ENCODE measurements at regions not wholly inside any gene's neighbourhood (a gene's known extent, or its start where the extent isn't known, plus 50 kb on each side); places are given as distances from the start of the nearest gene placed in this dataset.

DNA sequence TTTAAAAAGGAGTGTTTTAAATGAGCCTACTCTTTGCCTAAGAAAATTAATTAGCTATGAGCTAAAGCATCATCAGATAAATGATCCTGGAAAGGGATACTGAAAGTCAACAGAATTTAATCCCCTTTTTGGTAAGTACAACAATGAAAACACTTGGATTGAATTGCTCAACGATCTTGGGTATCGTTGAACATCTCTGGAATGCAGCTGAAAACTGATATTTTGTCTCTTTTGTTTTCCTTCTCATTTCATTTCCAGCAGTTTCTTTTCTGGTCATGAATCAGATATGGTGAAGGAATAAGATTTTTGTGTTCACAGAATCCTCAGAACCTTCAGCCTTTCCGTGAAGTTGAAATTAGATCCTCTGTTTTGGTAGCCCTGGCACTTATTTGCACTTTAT, 771.2 kb downstream of the FSCB start:
- FAIRE-seq (no peak), DNase-seq (ENCODE audit: low read depth in 1 of 2, low spot score in 1 of 2) (no peak), ATAC-seq (no peak)
- Histone ChIP-seq H3K9me3 (no peaks in the 10 kb centered on the region), H3K4me3 (no peak overlapping the region), H3K27ac (no peak overlapping the region), H3K4me2 (no peak overlapping the region), H3K4me1 (no peaks in the 10 kb centered on the region)
- 34% methylated on average over 3 of the region's 3 CpGs for WGBS (ENCODE audit: missing lambda C conversion rate)
- CTCF ChIA-PET, result no interaction called here
- no peak for TF ChIP-seq NR3C1 (IDR thresholded peaks at IDR 0.05)
- TF ChIP-seq HOXA7 (CRISPR knock-in tag; IDR thresholded peaks at IDR 0.05), result no peak
- TF ChIP-seq ESRRA (IDR thresholded peaks at IDR 0.05; ENCODE audit: borderline replicate concordance, low read length), result no peak
- no peak for TF ChIP-seq TFCP2L1 (CRISPR knock-in tag; IDR thresholded peaks at IDR 0.05)
- no peak for TF ChIP-seq HOXB5 (CRISPR knock-in tag; IDR thresholded peaks at IDR 0.05)
- no peak for TF ChIP-seq RNF2 (IDR thresholded peaks at IDR 0.05; ENCODE audit: borderline replicate concordance, low read depth)
- TF ChIP-seq, protein P1, sequence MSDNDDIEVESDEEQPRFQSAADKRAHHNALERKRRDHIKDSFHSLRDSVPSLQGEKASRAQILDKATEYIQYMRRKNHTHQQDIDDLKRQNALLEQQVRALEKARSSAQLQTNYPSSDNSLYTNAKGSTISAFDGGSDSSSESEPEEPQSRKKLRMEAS (IDR thresholded peaks at IDR 0.05), result no peak
- TF ChIP-seq, protein P2, sequence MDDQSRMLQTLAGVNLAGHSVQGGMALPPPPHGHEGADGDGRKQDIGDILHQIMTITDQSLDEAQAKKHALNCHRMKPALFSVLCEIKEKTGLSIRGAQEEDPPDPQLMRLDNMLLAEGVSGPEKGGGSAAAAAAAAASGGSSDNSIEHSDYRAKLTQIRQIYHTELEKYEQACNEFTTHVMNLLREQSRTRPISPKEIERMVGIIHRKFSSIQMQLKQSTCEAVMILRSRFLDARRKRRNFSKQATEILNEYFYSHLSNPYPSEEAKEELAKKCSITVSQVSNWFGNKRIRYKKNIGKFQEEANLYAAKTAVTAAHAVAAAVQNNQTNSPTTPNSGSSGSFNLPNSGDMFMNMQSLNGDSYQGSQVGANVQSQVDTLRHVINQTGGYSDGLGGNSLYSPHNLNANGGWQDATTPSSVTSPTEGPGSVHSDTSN (IDR thresholded peaks at IDR 0.05), result no peak
- no peak for TF ChIP-seq TP53 (CRISPR knock-in tag; IDR thresholded peaks at IDR 0.05)
- no peak for TF ChIP-seq CHD4 (IDR thresholded peaks at IDR 0.05; ENCODE audit: borderline replicate concordance)
- no peak for TF ChIP-seq BHLHE40 (IDR thresholded peaks at IDR 0.05; ENCODE audit: low read depth, low read length)
- no peak for TF ChIP-seq RAD21 (conservative IDR thresholded peaks at IDR 0.05 in 1 of 2, IDR thresholded peaks at IDR 0.05 in 1 of 2)
- TF ChIP-seq, protein P3, sequence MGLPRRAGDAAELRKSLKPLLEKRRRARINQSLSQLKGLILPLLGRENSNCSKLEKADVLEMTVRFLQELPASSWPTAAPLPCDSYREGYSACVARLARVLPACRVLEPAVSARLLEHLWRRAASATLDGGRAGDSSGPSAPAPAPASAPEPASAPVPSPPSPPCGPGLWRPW (IDR thresholded peaks at IDR 0.05), result no peak
- TF ChIP-seq MAZ (IDR thresholded peaks at IDR 0.05; ENCODE audit: borderline replicate concordance, low read depth, low read length), result no peak
- TF ChIP-seq HOXB13 (CRISPR knock-in tag; IDR thresholded peaks at IDR 0.05; ENCODE audit: low read depth), result no peak
- no peak for TF ChIP-seq SREBF2 (IDR thresholded peaks at IDR 0.05)
- TF ChIP-seq CBX2 (IDR thresholded peaks at IDR 0.05; ENCODE audit: borderline replicate concordance, low read depth), result no peak
- TF ChIP-seq, protein P4, sequence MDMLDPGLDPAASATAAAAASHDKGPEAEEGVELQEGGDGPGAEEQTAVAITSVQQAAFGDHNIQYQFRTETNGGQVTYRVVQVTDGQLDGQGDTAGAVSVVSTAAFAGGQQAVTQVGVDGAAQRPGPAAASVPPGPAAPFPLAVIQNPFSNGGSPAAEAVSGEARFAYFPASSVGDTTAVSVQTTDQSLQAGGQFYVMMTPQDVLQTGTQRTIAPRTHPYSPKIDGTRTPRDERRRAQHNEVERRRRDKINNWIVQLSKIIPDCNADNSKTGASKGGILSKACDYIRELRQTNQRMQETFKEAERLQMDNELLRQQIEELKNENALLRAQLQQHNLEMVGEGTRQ (IDR thresholded peaks at IDR 0.05), result no peak
- no peak for TF ChIP-seq HEYL (CRISPR knock-in tag; IDR thresholded peaks at IDR 0.05)
- TF ChIP-seq ZFP36 (IDR thresholded peaks at IDR 0.05; ENCODE audit: borderline replicate concordance, partially characterized antibody), result no peak
- POLR2A ChIA-PET, result no interaction called here

DNA sequence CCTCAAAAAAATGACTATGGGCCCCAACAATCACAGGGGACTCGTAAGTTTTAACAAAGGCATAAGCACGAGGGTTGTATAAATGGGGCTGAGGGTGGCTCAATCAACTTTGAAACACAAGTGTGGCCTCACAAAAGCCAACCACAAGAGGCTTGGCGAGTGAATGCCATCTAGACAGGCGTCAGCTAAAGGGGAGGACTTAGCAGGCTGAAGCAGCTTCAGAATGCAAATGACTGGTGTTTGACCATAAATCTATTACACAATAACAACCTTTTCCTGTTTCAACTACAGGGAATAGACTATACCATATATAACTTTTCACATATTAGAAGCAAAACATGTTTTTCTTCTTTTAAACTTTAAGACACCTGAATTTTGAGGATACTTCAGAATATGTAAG, 777.9 kb downstream of the FSCB start:
- DNase-seq (ENCODE audit: low read depth in 1 of 2, low spot score in 1 of 2) (no peak), ATAC-seq (no peak), FAIRE-seq (no peak)
- ChIA-PET CTCF (no interaction called here), POLR2A (no interaction called here)
- 26% methylated on average over 4 of the region's 4 CpGs for WGBS (ENCODE audit: missing lambda C conversion rate)
- TF ChIP-seq JUN (IDR thresholded peaks at IDR 0.05), result no peak
- Histone ChIP-seq H3K4me2 (no peak overlapping the region), H3K4me1 (no peaks in the 10 kb centered on the region), H3K27ac (no peak overlapping the region), H3K9me3 (no peaks in the 10 kb centered on the region), H3K4me3 (no peak overlapping the region)

DNA sequence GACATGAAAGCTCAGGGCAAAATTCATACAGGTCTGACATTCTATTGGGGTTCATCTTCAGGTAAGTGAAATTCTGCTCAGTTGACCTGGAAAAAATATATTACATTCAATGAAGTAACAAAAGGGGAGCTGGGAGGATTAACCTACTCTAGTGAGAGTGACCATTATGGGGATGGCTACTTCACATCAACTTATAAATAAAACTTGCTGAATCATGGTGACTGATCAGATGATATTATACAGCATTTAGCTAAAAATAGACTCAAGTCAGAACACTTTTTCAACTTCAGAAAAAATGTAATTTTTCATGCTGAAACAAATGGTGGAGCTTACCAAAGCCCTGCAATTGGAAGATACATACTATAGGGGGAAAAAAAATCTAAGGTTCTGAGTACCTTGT, 800.2 kb downstream of the FSCB start:
- ATAC-seq, result peak in 1 of 2 experiments; percentile 43; a peak in 1 of 6 replicates
- Histone ChIP-seq H3K4me1 (peaks cover 4% of the 10 kb centered on the region; the same call in 1 of the 3 replicates), H3K27ac (peak overlapping the region; percentile 30 to 62; a peak in 4 of 6 replicates), H3K9me3 (peaks cover 8% of the 10 kb centered on the region; the same call in 2 of the 3 replicates), H3K4me2 (no peak overlapping the region), H3K4me3 (no peak overlapping the region)
- POLR2A ChIA-PET, result no interaction called here
- CTCF ChIA-PET, result no interaction called here
- DNase-seq (ENCODE audit: low read depth in 1 of 2, low spot score in 1 of 2), result peak in 1 of 2 experiments; percentile 65
- no peak for FAIRE-seq
- TF ChIP-seq, protein P1 (IDR thresholded peaks at IDR 0.05), result no peak
- TF ChIP-seq, protein P5, sequence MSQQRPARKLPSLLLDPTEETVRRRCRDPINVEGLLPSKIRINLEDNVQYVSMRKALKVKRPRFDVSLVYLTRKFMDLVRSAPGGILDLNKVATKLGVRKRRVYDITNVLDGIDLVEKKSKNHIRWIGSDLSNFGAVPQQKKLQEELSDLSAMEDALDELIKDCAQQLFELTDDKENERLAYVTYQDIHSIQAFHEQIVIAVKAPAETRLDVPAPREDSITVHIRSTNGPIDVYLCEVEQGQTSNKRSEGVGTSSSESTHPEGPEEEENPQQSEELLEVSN (IDR thresholded peaks at IDR 0.05; ENCODE audit: borderline replicate concordance, low read depth), result no peak
- TF ChIP-seq MAFK (IDR thresholded peaks at IDR 0.05; ENCODE audit: partially characterized antibody), result peak; percentile 84
- TF ChIP-seq, protein P6, sequence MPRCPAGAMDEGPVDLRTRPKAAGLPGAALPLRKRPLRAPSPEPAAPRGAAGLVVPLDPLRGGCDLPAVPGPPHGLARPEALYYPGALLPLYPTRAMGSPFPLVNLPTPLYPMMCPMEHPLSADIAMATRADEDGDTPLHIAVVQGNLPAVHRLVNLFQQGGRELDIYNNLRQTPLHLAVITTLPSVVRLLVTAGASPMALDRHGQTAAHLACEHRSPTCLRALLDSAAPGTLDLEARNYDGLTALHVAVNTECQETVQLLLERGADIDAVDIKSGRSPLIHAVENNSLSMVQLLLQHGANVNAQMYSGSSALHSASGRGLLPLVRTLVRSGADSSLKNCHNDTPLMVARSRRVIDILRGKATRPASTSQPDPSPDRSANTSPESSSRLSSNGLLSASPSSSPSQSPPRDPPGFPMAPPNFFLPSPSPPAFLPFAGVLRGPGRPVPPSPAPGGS (IDR thresholded peaks at IDR 0.05), result no peak
- TF ChIP-seq BHLHE40 (IDR thresholded peaks at IDR 0.05; ENCODE audit: low read depth, low read length), result no peak
- no peak for TF ChIP-seq ZC3H11A (IDR thresholded peaks at IDR 0.05)
- no peak for TF ChIP-seq CHD2 (IDR thresholded peaks at IDR 0.05; ENCODE audit: low read length, partially characterized antibody)
- no peak for TF ChIP-seq MAZ (IDR thresholded peaks at IDR 0.05; ENCODE audit: borderline replicate concordance, low read depth, low read length)
- no peak for TF ChIP-seq ZSCAN20 (CRISPR knock-in tag; IDR thresholded peaks at IDR 0.05)
- no peak for TF ChIP-seq CEBPB (IDR thresholded peaks at IDR 0.05)
- TF ChIP-seq, protein P4 (IDR thresholded peaks at IDR 0.05), result no peak
- TF ChIP-seq JUN (IDR thresholded peaks at IDR 0.05), result no peak
- TF ChIP-seq, protein P7, sequence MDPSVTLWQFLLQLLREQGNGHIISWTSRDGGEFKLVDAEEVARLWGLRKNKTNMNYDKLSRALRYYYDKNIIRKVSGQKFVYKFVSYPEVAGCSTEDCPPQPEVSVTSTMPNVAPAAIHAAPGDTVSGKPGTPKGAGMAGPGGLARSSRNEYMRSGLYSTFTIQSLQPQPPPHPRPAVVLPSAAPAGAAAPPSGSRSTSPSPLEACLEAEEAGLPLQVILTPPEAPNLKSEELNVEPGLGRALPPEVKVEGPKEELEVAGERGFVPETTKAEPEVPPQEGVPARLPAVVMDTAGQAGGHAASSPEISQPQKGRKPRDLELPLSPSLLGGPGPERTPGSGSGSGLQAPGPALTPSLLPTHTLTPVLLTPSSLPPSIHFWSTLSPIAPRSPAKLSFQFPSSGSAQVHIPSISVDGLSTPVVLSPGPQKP (IDR thresholded peaks at IDR 0.05; ENCODE audit: low read depth, low read length), result no peak
- TF ChIP-seq HOXB13 (CRISPR knock-in tag; IDR thresholded peaks at IDR 0.05; ENCODE audit: low read depth), result peak; percentile 34; the same call in 1 of the 2 replicates
